Kidney epithelial cell (primary cell): ENCODE measurements at regions not wholly inside any gene's neighbourhood (a gene's known extent, or its start where the extent isn't known, plus 50 kb on each side); places are given as distances from the start of the nearest gene placed in this dataset.

ENCODE experiments used
- DNase-seq: peaks from one replicate; pipeline ENCODE4 v3.0.0-alpha.2; 2010; ENCODE audit warnings: low read depth
- H3K27me3 ChIP-seq: 2 replicates; pipeline ENCODE4 v1.6.0; 2011; ENCODE audit warnings: low read length; ENCODE audit not compliant: control insufficient read depth, insufficient read depth
- H3K36me3 ChIP-seq: 2 replicates; pipeline ENCODE4 v1.5.1; 2011; ENCODE audit warnings: low read length; ENCODE audit not compliant: control insufficient read depth, insufficient read depth
- H3K4me3 ChIP-seq: 2 replicates; pipeline ENCODE4 v1.5.1; 2011; ENCODE audit warnings: low read depth, mild to moderate bottlenecking, control low read depth, low read length
- TF ChIP-seq, protein P1 (sequence below): IDR thresholded peaks from 2 replicates; pipeline ENCODE4 v1.5.1; 2011; ENCODE audit warnings: mild to moderate bottlenecking, moderate library complexity, low read length, control low read depth, inconsistent platforms; ENCODE audit not compliant: insufficient read depth, poor library complexity, severe bottlenecking

DNA sequence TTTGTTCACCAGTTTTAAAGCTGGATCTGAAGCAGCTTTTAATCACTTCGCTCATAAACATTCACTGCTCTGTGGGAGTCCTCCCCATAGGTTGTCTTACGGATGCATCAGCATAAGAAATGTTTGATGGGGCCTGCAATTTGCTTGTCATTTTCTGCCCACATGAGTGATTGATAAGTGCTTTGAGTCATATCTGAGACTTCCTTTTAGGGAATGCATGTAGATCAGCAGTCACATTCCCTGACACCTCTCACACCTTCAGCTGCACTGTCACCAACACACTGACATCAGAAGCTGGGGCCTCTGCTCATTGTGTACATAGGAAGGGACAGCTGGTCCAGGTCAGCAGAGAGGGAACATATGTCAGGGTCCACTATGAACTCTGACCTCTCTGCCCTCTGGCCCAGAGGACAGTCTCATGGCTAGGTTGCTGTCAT, 84.1 kb upstream of the SPATA31D4 start:
- Histone ChIP-seq H3K27me3 (no peaks in the 10 kb centered on the region), H3K36me3 (no peaks in the 10 kb centered on the region), H3K4me3 (no peak overlapping the region)
- no peak for DNase-seq
- TF ChIP-seq, protein P1, sequence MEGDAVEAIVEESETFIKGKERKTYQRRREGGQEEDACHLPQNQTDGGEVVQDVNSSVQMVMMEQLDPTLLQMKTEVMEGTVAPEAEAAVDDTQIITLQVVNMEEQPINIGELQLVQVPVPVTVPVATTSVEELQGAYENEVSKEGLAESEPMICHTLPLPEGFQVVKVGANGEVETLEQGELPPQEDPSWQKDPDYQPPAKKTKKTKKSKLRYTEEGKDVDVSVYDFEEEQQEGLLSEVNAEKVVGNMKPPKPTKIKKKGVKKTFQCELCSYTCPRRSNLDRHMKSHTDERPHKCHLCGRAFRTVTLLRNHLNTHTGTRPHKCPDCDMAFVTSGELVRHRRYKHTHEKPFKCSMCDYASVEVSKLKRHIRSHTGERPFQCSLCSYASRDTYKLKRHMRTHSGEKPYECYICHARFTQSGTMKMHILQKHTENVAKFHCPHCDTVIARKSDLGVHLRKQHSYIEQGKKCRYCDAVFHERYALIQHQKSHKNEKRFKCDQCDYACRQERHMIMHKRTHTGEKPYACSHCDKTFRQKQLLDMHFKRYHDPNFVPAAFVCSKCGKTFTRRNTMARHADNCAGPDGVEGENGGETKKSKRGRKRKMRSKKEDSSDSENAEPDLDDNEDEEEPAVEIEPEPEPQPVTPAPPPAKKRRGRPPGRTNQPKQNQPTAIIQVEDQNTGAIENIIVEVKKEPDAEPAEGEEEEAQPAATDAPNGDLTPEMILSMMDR: no peak

DNA sequence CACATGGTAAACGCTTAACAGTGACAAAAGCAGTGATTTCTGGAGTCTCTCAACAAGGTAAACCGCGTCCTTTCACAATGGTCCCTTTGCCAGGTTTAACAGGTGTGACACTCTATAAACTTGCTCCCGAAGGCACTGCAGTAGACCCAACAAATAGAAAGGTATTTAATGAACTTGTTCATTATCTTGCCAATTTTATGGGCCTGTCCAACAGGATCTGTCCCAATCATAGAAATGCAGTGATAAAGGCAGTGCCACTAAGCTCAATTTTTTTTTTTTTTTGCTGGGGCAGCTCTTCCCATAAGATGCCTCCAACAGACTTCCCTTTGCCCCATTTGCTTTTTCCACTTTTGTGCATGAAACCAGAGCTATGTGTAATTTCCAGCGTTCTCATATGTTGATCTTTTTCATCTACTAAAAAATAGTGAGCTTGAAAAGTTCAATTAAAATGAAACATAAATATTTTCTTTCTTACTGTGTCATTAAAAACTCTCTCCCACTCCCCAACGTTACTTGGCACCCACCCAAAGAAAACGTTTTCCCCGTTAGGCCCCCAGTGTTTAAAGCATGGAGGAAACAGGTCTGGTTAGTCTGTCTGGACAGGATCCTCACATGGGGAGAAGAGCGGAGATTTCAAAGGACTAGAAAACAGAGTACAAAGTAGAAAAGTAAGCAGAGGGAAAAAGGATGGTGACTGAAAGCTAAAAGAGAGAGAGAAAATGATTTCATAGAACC, 80.9 kb upstream of the SPATA31D4 start:
- DNase-seq: no peak
- Histone ChIP-seq H3K27me3 (no peaks in the 10 kb centered on the region), H3K36me3 (no peaks in the 10 kb centered on the region), H3K4me3 (no peak overlapping the region)
- TF ChIP-seq, protein P1: no peak

DNA sequence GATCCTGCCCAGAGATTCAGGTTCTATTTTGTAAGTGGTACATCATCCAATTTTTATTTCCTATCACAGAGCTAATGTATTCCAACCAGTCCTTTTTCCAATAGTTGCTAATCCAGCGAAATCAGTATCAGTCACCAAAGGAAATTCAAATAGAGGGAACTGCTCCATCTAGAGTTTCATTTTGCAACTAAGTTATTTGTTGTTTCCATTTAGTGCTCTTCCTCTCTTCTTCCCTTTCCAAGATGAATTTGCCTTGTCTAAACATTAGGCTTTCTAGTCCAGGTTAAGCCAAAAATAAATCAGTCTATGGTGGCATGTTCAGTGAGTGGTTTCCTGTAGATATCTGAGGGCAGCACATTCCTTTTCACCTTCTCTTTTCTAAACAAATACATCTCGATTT, 79.8 kb upstream of the SPATA31D4 start:
- no peak for DNase-seq
- TF ChIP-seq, protein P1: peak; percentile 35
- no peak overlapping the region for H3K4me3 ChIP-seq
- no peaks in the 10 kb centered on the region for H3K27me3 ChIP-seq
- H3K36me3 ChIP-seq: no peaks in the 10 kb centered on the region

DNA sequence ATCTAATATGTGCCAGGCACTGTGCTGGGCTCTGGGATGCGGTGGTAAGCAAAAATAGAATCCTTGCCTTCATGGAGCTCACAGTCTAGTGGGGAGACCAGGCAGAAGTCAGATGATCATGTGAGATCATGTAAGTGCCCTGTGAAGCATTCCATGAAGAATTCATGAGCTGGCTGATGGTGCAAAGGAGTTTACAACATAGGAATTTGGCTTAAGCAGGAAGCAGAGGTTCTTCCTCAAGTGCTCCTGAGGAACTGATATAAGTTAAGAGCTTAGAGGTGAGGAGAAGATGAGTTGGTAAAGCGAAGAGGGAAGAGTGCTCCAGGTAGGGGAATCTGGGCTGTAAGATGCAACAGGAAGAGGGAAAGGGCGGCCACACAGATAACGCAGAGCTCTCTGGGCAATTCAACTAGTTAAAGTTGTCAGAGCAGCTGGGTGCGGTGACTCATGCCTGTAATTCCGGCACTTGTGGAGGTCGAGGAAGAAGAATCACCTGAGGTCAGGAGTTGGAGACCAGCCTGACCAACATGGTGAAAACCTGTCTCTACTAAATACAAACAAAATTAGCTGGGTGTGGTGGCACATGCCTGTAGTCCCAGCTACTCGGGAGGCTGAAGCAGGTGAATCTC, 78.5 kb upstream of the SPATA31D4 start:
- Histone ChIP-seq H3K27me3 (no peaks in the 10 kb centered on the region), H3K36me3 (no peaks in the 10 kb centered on the region), H3K4me3 (no peak overlapping the region)
- TF ChIP-seq, protein P1: no peak
- DNase-seq: no peak

DNA sequence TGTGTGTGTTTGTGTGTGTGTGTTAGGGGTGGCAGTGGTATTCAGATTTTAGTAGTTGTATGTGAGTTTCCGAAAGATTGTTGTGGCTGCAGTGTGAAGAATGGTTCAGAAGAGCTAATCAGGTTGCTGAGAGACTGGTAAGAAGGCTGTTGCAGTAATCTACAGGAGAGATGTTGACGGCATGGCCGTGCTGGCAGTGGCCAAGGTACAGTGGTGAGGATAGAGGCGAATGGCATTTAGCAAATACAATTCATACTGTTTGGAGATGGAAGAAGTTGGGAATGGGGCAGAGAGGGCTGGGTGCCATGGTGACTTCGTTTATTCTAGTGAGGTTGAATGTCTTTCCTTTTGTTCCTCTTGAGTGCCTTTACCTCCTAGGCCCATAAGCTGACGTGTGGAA, 77.5 kb upstream of the SPATA31D4 start:
- H3K4me3 ChIP-seq: no peak overlapping the region
- H3K36me3 ChIP-seq: no peaks in the 10 kb centered on the region
- H3K27me3 ChIP-seq: no peaks in the 10 kb centered on the region
- no peak for DNase-seq
- TF ChIP-seq, protein P1: no peak
